ENCODE measurements at regions not wholly inside any gene's neighbourhood (a gene's known extent, or its start where the extent isn't known, plus 50 kb on each side); places are given as distances from the start of the nearest gene placed in this dataset.

DNA sequence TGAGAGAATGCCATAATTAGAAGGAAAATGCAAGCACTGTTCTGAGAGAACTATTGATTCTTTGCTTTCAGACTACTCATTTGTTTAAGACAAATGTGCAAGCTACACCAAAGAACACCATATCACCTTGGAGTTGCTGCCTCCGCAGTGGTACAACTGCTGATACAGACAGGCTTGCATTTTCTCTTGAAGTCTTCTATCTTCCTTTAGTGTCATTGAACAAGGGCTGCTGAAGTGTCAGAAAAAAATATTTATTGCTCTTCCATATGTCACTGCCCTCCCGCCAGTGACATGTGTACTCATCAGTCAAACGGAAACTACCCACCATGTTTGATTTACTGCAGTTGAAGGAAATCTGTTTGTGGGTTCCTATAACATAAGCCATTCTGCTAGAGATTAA, 318.3 kb upstream of the MAGEB18 start:
- Histone ChIP-seq H3F3A (ENCODE audit: insufficient read depth, low read length) (no peaks in the 10 kb centered on the region), H3K4me2 (ENCODE audit: low read length) (no peak overlapping the region), H3K9me2 (ENCODE audit: low read depth, low read length) (no peaks in the 10 kb centered on the region), H3K9ac (ENCODE audit: low read length) (no peak overlapping the region), H3K4me1 (ENCODE audit: insufficient read depth, low read length, severe bottlenecking) (no peaks in the 10 kb centered on the region), H3K4me3 (ENCODE audit: low read depth, low read length, poor library complexity, severe bottlenecking) (no peak overlapping the region), H3K79me2 (ENCODE audit: insufficient read depth, low read length) (no peaks in the 10 kb centered on the region), H3K36me3 (ENCODE audit: insufficient read depth, low read length) (no peaks in the 10 kb centered on the region), H2AFZ (ENCODE audit: low read length) (no peak overlapping the region), H3K27ac (ENCODE audit: low read depth, low read length, poor library complexity, severe bottlenecking) (no peak overlapping the region), H3K27me3 (ENCODE audit: insufficient read depth, low read length) (no peaks in the 10 kb centered on the region), H3K9me3 (ENCODE audit: low read length) (no peaks in the 10 kb centered on the region), H4K20me1 (ENCODE audit: insufficient read depth, low read length) (no peaks in the 10 kb centered on the region)
- no peak for TF ChIP-seq EZH2 (IDR thresholded peaks at IDR 0.05; ENCODE audit: borderline replicate concordance, low read length)
- TF ChIP-seq, protein P1, sequence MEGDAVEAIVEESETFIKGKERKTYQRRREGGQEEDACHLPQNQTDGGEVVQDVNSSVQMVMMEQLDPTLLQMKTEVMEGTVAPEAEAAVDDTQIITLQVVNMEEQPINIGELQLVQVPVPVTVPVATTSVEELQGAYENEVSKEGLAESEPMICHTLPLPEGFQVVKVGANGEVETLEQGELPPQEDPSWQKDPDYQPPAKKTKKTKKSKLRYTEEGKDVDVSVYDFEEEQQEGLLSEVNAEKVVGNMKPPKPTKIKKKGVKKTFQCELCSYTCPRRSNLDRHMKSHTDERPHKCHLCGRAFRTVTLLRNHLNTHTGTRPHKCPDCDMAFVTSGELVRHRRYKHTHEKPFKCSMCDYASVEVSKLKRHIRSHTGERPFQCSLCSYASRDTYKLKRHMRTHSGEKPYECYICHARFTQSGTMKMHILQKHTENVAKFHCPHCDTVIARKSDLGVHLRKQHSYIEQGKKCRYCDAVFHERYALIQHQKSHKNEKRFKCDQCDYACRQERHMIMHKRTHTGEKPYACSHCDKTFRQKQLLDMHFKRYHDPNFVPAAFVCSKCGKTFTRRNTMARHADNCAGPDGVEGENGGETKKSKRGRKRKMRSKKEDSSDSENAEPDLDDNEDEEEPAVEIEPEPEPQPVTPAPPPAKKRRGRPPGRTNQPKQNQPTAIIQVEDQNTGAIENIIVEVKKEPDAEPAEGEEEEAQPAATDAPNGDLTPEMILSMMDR (IDR thresholded peaks at IDR 0.05; ENCODE audit: low read length) = no peak

- Histone ChIP-seq H3K4me1 (ENCODE audit: insufficient read depth, low read length, severe bottlenecking) (no peaks in the 10 kb centered on the region), H3K9ac (ENCODE audit: low read length) (no peak overlapping the region), H3F3A (ENCODE audit: insufficient read depth, low read length) (no peaks in the 10 kb centered on the region), H3K9me3 (ENCODE audit: low read length) (no peaks in the 10 kb centered on the region), H3K27ac (ENCODE audit: low read depth, low read length, poor library complexity, severe bottlenecking) (no peak overlapping the region), H3K9me2 (ENCODE audit: low read depth, low read length) (no peaks in the 10 kb centered on the region), H3K36me3 (ENCODE audit: insufficient read depth, low read length) (no peaks in the 10 kb centered on the region), H3K4me2 (ENCODE audit: low read length) (no peak overlapping the region), H4K20me1 (ENCODE audit: insufficient read depth, low read length) (no peaks in the 10 kb centered on the region), H3K27me3 (ENCODE audit: insufficient read depth, low read length) (no peaks in the 10 kb centered on the region), H3K79me2 (ENCODE audit: insufficient read depth, low read length) (no peaks in the 10 kb centered on the region), H3K4me3 (ENCODE audit: low read depth, low read length, poor library complexity, severe bottlenecking) (no peak overlapping the region), H2AFZ (ENCODE audit: low read length) (no peak overlapping the region)
- no peak for TF ChIP-seq EZH2 (IDR thresholded peaks at IDR 0.05; ENCODE audit: borderline replicate concordance, low read length)
- TF ChIP-seq, protein P1 (IDR thresholded peaks at IDR 0.05; ENCODE audit: low read length) = no peak
These were observed 287.0 kb upstream of the MAGEB18 start for GRCh38 chrX:25851141-25851540.

GRCh38 chrX:25853002-25853479, 285.1 kb upstream of the MAGEB18 start:
- H2AFZ ChIP-seq (ENCODE audit: low read length) = no peak overlapping the region
- H3K4me3 ChIP-seq (ENCODE audit: low read depth, low read length, poor library complexity, severe bottlenecking) = no peak overlapping the region
- H3K9me2 ChIP-seq (ENCODE audit: low read depth, low read length) = no peaks in the 10 kb centered on the region
- no peaks in the 10 kb centered on the region for H3F3A ChIP-seq (ENCODE audit: insufficient read depth, low read length)
- H3K79me2 ChIP-seq (ENCODE audit: insufficient read depth, low read length) = no peaks in the 10 kb centered on the region
- no peaks in the 10 kb centered on the region for H3K4me1 ChIP-seq (ENCODE audit: insufficient read depth, low read length, severe bottlenecking)
- no peaks in the 10 kb centered on the region for H3K9me3 ChIP-seq (ENCODE audit: low read length)
- TF ChIP-seq EZH2 (IDR thresholded peaks at IDR 0.05; ENCODE audit: borderline replicate concordance, low read length) = no peak
- TF ChIP-seq, protein P1 (IDR thresholded peaks at IDR 0.05; ENCODE audit: low read length) = no peak
- no peaks in the 10 kb centered on the region for H3K27me3 ChIP-seq (ENCODE audit: insufficient read depth, low read length)
- no peaks in the 10 kb centered on the region for H3K36me3 ChIP-seq (ENCODE audit: insufficient read depth, low read length)
- H4K20me1 ChIP-seq (ENCODE audit: insufficient read depth, low read length) = no peaks in the 10 kb centered on the region
- no peak overlapping the region for H3K9ac ChIP-seq (ENCODE audit: low read length)
- H3K4me2 ChIP-seq (ENCODE audit: low read length) = no peak overlapping the region
- H3K27ac ChIP-seq (ENCODE audit: low read depth, low read length, poor library complexity, severe bottlenecking) = no peak overlapping the region
